GM12878 (cell line): ENCODE measurements at regions not wholly inside any gene's neighbourhood (a gene's known extent, or its start where the extent isn't known, plus 50 kb on each side); places are given as distances from the start of the nearest gene placed in this dataset.

Source experiments
- ATF7 ChIP-seq: fragments of 450-650 bp; IDR thresholded peaks from 2 replicates; pipeline ENCODE4 v1.6.1; 2016; ENCODE audit warnings: low read depth, mild to moderate bottlenecking
- BCL11A ChIP-seq: IDR thresholded peaks from 2 replicates; pipeline ENCODE4 v1.6.1; 2011; ENCODE audit warnings: low read depth, low read length
- BMI1 ChIP-seq: fragments of 450-650 bp; IDR thresholded peaks from 2 replicates; pipeline ENCODE4 v1.6.1; 2016; ENCODE audit warnings: mild to moderate bottlenecking, moderate library complexity, borderline replicate concordance
- CBX5 ChIP-seq: sonication (generic); IDR thresholded peaks from 2 replicates; pipeline ENCODE4 v1.6.1; 2016; ENCODE audit warnings: low read depth, moderate library complexity, mild to moderate bottlenecking, inconsistent platforms
- FOS ChIP-seq: IDR thresholded peaks from 3 replicates; pipeline ENCODE4 v1.6.1; 2011; ENCODE audit warnings: borderline replicate concordance; ENCODE audit not compliant: insufficient read length; ENCODE audit errors: extremely low read depth
- IRF3 ChIP-seq: fragments of 450-650 bp; IDR thresholded peaks from 2 replicates; pipeline ENCODE4 v1.6.1; 2014; ENCODE audit warnings: mild to moderate bottlenecking
- KAT2A ChIP-seq: conservative IDR thresholded peaks from 2 replicates; pipeline ENCODE4 v1.6.1; 2011; ENCODE audit warnings: low read depth, low read length; ENCODE audit not compliant: control insufficient read depth
- NFYB ChIP-seq: IDR thresholded peaks from 2 replicates; pipeline ENCODE4 v1.6.1; 2011; ENCODE audit warnings: low read depth, mild to moderate bottlenecking, low read length, improper control_type of control experiment, moderate library complexity; ENCODE audit not compliant: insufficient read depth
- REST ChIP-seq: IDR thresholded peaks from 2 replicates; pipeline ENCODE4 v1.6.1; 2012; ENCODE audit warnings: mild to moderate bottlenecking, low read depth, low read length
- ZNF622 ChIP-seq: fragments of 450-650 bp; IDR thresholded peaks from 2 replicates; pipeline ENCODE4 v1.6.1; 2017; ENCODE audit warnings: mild to moderate bottlenecking, inconsistent platforms

GRCh38 chr6:140095532-140095931 is 721.1 kb upstream of the CITED2 start (continued):
- TF ChIP-seq ZNF622 (no peak), ATF7 (no peak), NFYB (no peak), BMI1 (no peak), FOS (no peak), CBX5 (no peak), REST (no peak), IRF3 (no peak), KAT2A (no peak), BCL11A (no peak)
